ENCODE measurements at regions not wholly inside any gene's neighbourhood (a gene's known extent, or its start where the extent isn't known, plus 50 kb on each side); places are given as distances from the start of the nearest gene placed in this dataset.

DNA sequence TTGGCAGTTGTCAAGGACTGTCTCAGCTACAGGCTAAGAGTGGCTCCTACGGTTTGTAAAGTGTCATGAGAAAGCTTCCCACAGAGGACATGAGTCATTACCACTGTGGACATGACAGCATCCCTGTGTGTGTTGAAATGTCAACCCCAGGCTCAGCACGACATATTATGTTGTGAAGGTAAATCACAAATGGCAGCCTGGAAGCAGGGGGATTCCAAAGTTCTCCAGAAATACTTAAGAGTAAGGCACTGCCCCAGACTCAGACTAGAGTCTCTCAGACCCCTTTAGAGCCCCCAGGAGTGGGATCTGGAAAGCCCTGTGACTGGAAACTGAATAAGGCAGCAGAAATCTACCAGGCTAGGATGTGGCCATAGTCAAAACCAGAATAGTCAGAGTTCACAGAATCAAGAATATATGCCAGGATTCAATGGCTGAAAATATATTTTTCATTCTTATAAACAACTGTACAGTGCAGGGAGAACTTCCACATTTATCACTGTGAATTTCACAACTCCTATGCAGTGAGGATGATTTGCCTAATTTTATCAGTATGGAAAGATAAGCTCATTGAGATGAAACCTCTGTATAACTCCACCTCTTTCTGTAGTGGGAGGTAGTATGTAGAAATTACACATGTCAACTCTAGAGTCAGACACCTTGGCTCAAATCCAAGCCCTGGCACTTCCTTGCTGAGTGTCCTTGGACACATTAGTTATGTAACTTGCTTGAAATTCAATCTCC lies 237.1 kb upstream of the CFAP20DC start:
- Histone ChIP-seq H3K27me3 (no peaks in the 10 kb centered on the region), H3K4me3 (no peak overlapping the region), H3K27ac (no peak overlapping the region), H3K4me1 (no peaks in the 10 kb centered on the region), H3K9me3 (no peaks in the 10 kb centered on the region), H3K36me3 (no peaks in the 10 kb centered on the region)
- intact Hi-C loops (cut with DNase I), result no loop called here
- no peak for TF ChIP-seq POLR2A (IDR thresholded peaks at IDR 0.05)
- TF ChIP-seq POLR2AphosphoS5 (IDR thresholded peaks at IDR 0.05; ENCODE audit: insufficient read depth in 1 of 2, low read depth in 1 of 2), result no peak
- TF ChIP-seq, protein P1, sequence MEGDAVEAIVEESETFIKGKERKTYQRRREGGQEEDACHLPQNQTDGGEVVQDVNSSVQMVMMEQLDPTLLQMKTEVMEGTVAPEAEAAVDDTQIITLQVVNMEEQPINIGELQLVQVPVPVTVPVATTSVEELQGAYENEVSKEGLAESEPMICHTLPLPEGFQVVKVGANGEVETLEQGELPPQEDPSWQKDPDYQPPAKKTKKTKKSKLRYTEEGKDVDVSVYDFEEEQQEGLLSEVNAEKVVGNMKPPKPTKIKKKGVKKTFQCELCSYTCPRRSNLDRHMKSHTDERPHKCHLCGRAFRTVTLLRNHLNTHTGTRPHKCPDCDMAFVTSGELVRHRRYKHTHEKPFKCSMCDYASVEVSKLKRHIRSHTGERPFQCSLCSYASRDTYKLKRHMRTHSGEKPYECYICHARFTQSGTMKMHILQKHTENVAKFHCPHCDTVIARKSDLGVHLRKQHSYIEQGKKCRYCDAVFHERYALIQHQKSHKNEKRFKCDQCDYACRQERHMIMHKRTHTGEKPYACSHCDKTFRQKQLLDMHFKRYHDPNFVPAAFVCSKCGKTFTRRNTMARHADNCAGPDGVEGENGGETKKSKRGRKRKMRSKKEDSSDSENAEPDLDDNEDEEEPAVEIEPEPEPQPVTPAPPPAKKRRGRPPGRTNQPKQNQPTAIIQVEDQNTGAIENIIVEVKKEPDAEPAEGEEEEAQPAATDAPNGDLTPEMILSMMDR (IDR thresholded peaks at IDR 0.05), result no peak
- no peak for DNase-seq (ENCODE audit: extremely low spot score in 2 of 2)

DNA sequence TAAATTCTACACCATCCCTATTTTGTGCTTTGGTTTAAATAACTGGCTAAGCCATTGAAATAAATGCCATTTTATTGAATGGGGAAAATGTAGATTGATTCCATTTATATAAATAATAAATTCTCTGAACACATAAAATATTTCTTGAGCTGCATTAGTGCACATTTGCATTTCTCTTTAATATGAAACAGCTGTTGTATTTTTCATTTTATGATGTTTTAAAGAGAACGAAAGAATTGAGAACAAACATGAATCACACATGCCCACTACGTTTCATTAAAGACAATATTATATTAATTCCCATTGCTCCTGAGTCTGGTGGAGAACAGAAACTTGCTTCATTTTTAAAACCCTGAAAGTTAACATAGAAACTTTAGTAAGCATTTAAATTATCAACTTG lies 235.7 kb upstream of the CFAP20DC start:
- Histone ChIP-seq H3K27ac (no peak overlapping the region), H3K4me1 (no peaks in the 10 kb centered on the region), H3K27me3 (no peaks in the 10 kb centered on the region), H3K36me3 (no peaks in the 10 kb centered on the region), H3K9me3 (no peaks in the 10 kb centered on the region), H3K4me3 (no peak overlapping the region)
- TF ChIP-seq, protein P1 (IDR thresholded peaks at IDR 0.05), result no peak
- TF ChIP-seq POLR2AphosphoS5 (IDR thresholded peaks at IDR 0.05; ENCODE audit: insufficient read depth in 1 of 2, low read depth in 1 of 2), result no peak
- no peak for TF ChIP-seq POLR2A (IDR thresholded peaks at IDR 0.05)
- DNase-seq (ENCODE audit: extremely low spot score in 2 of 2), result no peak
- intact Hi-C loops (cut with DNase I), result no loop called here

DNA sequence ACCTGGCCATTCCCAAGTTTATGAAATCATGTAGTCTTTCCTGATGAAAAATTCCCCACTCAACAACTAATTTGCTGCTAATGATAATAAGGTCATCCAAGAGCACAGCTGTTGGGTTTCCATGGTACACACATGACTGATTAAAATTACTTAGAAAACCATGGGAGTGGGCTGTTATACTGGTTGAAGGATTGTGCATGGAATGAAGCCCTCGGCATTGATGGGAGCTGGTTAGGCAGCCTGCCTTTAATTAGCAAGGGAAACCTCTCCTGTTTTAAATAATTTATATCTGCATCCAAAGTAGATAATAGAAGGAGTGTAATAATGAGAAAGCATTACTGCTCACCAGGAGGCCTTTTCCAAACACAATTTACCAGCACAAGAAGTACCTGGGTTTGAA lies 235.1 kb upstream of the CFAP20DC start:
- no peak overlapping the region for H3K4me3 ChIP-seq
- intact Hi-C loops (cut with DNase I), result no loop called here
- no peaks in the 10 kb centered on the region for H3K36me3 ChIP-seq
- H3K27ac ChIP-seq, result no peak overlapping the region
- no peaks in the 10 kb centered on the region for H3K4me1 ChIP-seq
- no peaks in the 10 kb centered on the region for H3K9me3 ChIP-seq
- no peak for TF ChIP-seq POLR2A (IDR thresholded peaks at IDR 0.05)
- no peak for TF ChIP-seq POLR2AphosphoS5 (IDR thresholded peaks at IDR 0.05; ENCODE audit: insufficient read depth in 1 of 2, low read depth in 1 of 2)
- TF ChIP-seq, protein P1 (IDR thresholded peaks at IDR 0.05), result no peak
- no peak for DNase-seq (ENCODE audit: extremely low spot score in 2 of 2)
- H3K27me3 ChIP-seq, result no peaks in the 10 kb centered on the region

DNA sequence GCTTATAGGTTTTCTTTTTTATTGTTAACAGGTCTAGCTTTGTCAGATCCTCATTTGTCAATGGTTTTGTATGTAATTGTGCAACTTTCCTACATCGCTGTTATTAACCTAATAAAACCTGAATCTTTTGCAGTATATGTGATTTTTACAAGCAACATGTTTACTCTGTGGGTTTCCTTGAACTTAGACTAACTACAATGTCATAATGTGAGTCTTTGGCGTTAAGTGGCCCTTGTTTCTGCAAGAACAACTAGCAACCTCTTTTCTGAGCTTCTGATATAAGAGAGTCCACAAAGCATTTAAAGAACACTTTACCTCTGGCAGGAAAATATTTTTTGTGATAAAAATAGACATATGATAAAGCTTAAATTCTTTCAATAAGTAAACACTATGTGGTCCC lies 230.3 kb upstream of the CFAP20DC start:
- Histone ChIP-seq H3K27ac (no peak overlapping the region), H3K4me1 (no peaks in the 10 kb centered on the region), H3K4me3 (no peak overlapping the region), H3K9me3 (no peaks in the 10 kb centered on the region), H3K36me3 (no peaks in the 10 kb centered on the region), H3K27me3 (no peaks in the 10 kb centered on the region)
- TF ChIP-seq POLR2A (IDR thresholded peaks at IDR 0.05) (no peak), POLR2AphosphoS5 (IDR thresholded peaks at IDR 0.05; ENCODE audit: insufficient read depth in 1 of 2, low read depth in 1 of 2) (no peak)
- TF ChIP-seq, protein P1 (IDR thresholded peaks at IDR 0.05), result no peak
- intact Hi-C loops (cut with DNase I), result no loop called here
- DNase-seq (ENCODE audit: extremely low spot score in 2 of 2), result no peak

DNA sequence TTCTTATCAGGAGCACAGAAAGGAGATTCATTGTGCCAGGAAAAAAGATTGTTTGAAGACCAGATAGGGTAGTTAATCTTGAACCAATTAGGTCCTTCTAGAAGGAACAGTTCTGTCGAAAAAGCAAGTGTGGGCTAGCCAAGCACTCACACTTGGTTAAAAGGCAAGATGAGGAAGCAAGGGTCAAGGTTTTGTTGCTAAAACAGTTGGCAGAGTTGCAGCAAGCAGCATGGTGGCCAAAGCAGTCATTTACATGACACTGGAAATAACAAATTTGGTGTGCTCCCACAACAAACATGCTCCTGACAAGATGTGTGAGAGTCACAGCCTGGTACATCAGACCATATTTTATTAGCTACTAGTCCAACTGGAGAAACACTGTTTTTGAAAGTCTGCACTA lies 228.0 kb upstream of the CFAP20DC start:
- Histone ChIP-seq H3K36me3 (no peaks in the 10 kb centered on the region), H3K9me3 (no peaks in the 10 kb centered on the region), H3K27me3 (no peaks in the 10 kb centered on the region), H3K4me3 (no peak overlapping the region), H3K27ac (no peak overlapping the region), H3K4me1 (no peaks in the 10 kb centered on the region)
- intact Hi-C loops (cut with DNase I), result no loop called here
- TF ChIP-seq POLR2AphosphoS5 (IDR thresholded peaks at IDR 0.05; ENCODE audit: insufficient read depth in 1 of 2, low read depth in 1 of 2), result no peak
- TF ChIP-seq, protein P1 (IDR thresholded peaks at IDR 0.05), result no peak
- no peak for TF ChIP-seq POLR2A (IDR thresholded peaks at IDR 0.05)
- no peak for DNase-seq (ENCODE audit: extremely low spot score in 2 of 2)

Data from vagina (tissue), 2 donors.